Activated CD4-positive, alpha-beta T cell treated with anti-CD3 and anti-CD28 coated beads, Interleukin-2, amount 10 ng/mL, durations not matched to agents 7 days and 5 days (primary cell): ENCODE measurements at regions not wholly inside any gene's neighbourhood (a gene's known extent, or its start where the extent isn't known, plus 50 kb on each side); places are given as distances from the start of the nearest gene placed in this dataset.
"Not testable (repeated sequence)": the region's sequence is repeated elsewhere in the genome, so short reads cannot be mapped to it uniquely, and the experiment has no call there.

Experiments used
- CTCF ChIA-PET: fragments of 350-600 bp; sonication (Branson Sonifier 250); formaldehyde crosslinking; loops from one replicate; lab custom pipeline; 2021; ENCODE audit warnings: antibody characterized with exemption; lab: Charles Lee
- POLR2A ChIA-PET: fragments of 350-600 bp; sonication (Branson Sonifier 250); formaldehyde crosslinking; loops from one replicate; lab custom pipeline; 2021; ENCODE audit warnings: antibody characterized with exemption; lab: Charles Lee
- DNase-seq: peaks from one replicate; pipeline ENCODE4 v3.0.0-alpha.2; 2020
- H3K27ac Mint-ChIP-seq: one replicate; pipeline ENCODE4 v1.8.0; 2021; ENCODE audit warnings: mild to moderate bottlenecking, moderate library complexity, mixed read lengths
- H3K27me3 Mint-ChIP-seq: one replicate; pipeline ENCODE4 v1.8.0; 2021; ENCODE audit warnings: mixed read lengths
- H3K36me3 Mint-ChIP-seq: one replicate; pipeline ENCODE4 v1.8.0; 2021; ENCODE audit warnings: low read depth, mixed read lengths
- H3K4me1 Mint-ChIP-seq: one replicate; pipeline ENCODE4 v1.8.0; 2021; ENCODE audit warnings: mixed read lengths
- H3K4me3 Mint-ChIP-seq: one replicate; pipeline ENCODE4 v1.8.0; 2021; ENCODE audit warnings: mild to moderate bottlenecking, moderate library complexity, mixed read lengths
- H3K9me3 Mint-ChIP-seq: one replicate; pipeline ENCODE4 v1.8.0; 2021; ENCODE audit warnings: mixed read lengths

- Mint-ChIP-seq H3K9me3 (peaks cover 18% of the 10 kb centered on the region), H3K27ac (no peak overlapping the region), H3K27me3 (no peaks in the 10 kb centered on the region), H3K4me3 (no peak overlapping the region), H3K36me3 (no peaks in the 10 kb centered on the region), H3K4me1 (no peaks in the 10 kb centered on the region)
- no peak for DNase-seq
- POLR2A ChIA-PET, result no interaction called here
- CTCF ChIA-PET, result no interaction called here
These were observed 1320.1 kb upstream of the MIR17HG start for GRCh38 chr13:90027409-90027808.

DNA sequence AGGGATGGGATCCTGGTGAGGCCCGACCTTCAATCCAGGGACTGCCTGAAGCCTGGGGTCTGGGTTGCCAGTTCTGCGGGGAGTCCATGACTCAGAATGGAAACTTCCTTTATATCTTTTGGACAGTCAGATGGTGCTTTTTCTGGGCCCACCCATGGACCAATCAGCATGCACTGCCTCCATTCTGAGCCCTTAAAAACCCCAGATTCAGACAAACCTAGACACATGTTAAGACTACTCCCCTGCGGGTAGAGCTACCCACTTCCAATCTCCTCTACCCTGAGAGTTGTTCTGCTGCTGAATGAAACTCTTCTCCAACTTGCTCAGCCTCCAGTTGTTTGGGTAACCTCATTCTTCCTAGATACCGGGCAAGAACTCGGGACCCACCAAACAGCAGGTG lies 1315.2 kb upstream of the MIR17HG start:
- no peak overlapping the region for H3K27ac Mint-ChIP-seq
- H3K4me1 Mint-ChIP-seq, result no peaks in the 10 kb centered on the region
- H3K27me3 Mint-ChIP-seq, result no peaks in the 10 kb centered on the region
- ChIA-PET CTCF (no interaction called here), POLR2A (no interaction called here)
- H3K4me3 Mint-ChIP-seq, result no peak overlapping the region
- DNase-seq, result no peak
- H3K9me3 Mint-ChIP-seq, result peaks cover 6% of the 10 kb centered on the region
- no peaks in the 10 kb centered on the region for H3K36me3 Mint-ChIP-seq

DNA sequence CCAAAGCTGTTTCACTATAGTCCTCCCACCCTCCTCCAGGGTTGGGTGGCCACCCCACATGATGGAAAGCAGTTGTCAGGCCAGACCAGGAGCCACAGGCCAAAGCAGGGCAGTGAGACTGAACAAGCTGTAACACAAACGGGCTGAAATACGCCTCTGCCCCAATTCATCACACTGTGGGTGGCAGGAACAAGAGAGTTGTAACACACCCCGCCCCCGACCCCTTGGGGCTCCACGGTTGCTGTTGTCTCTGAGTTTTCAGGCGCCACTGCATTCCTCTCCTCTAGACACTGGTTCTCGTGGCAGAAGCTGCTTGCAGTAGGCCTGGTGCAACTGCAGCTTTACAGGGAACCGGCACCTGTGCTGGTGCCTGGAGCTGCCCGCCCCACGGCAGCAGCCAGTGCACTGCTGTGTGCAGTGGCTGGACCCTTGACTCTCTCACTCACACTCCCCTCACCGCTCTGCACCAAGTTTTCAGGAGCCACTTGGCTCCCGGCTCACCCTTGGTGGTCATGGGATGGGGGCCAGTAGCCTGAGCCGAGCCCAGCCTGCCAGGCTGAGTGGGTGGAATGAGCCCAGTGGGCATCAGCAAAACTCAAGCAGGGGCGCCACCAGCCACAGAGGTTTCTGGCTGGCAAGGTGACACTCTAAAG lies 1314.5 kb upstream of the MIR17HG start:
- Mint-ChIP-seq H3K27me3 (no peaks in the 10 kb centered on the region), H3K27ac (no peak overlapping the region), H3K36me3 (no peaks in the 10 kb centered on the region), H3K4me3 (no peak overlapping the region), H3K4me1 (no peaks in the 10 kb centered on the region), H3K9me3 (peaks cover 6% of the 10 kb centered on the region)
- DNase-seq, result no peak
- ChIA-PET POLR2A (no interaction called here), CTCF (no interaction called here)

GRCh38 chr13:90039516-90039915 lies 1308.0 kb upstream of the MIR17HG start:
- Mint-ChIP-seq H3K4me1 (no peaks in the 10 kb centered on the region), H3K36me3 (no peaks in the 10 kb centered on the region), H3K27ac (no peak overlapping the region), H3K4me3 (no peak overlapping the region), H3K27me3 (no peaks in the 10 kb centered on the region), H3K9me3 (peaks cover 4% of the 10 kb centered on the region)
- ChIA-PET POLR2A (no interaction called here), CTCF (no interaction called here)
- no peak for DNase-seq

GRCh38 chr13:90047600-90047999 lies 1299.9 kb upstream of the MIR17HG start:
- H3K27ac Mint-ChIP-seq, result no peak overlapping the region
- no peaks in the 10 kb centered on the region for H3K27me3 Mint-ChIP-seq
- H3K9me3 Mint-ChIP-seq, result peaks cover 13% of the 10 kb centered on the region
- no peaks in the 10 kb centered on the region for H3K36me3 Mint-ChIP-seq
- no peak for DNase-seq
- CTCF ChIA-PET, result no interaction called here
- POLR2A ChIA-PET, result no interaction called here
- H3K4me1 Mint-ChIP-seq, result no peaks in the 10 kb centered on the region
- H3K4me3 Mint-ChIP-seq, result no peak overlapping the region

GRCh38 chr13:90049989-90050671 lies 1297.4 kb upstream of the MIR17HG start:
- DNase-seq, result no peak
- H3K36me3 Mint-ChIP-seq, result no peaks in the 10 kb centered on the region

DNA sequence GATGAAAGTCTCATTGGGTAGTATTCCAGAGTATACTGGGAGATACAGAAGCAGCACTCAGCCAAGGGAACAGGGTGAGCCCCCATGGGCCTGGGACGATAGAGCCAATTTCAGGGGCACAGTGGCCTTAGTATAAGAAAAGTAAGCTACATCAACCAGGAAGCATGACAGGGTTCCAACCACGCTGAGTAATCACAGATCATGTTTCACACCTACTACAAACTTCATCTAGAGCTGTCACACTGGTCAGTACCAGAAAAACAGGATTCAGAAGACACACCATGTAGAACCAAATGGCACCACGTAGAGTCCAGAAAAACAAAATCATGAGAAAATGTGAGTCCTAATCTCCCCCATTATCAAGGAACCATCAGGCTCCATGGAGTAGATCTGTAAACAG lies 1292.4 kb upstream of the MIR17HG start:
- Mint-ChIP-seq H3K4me1 (no peaks in the 10 kb centered on the region), H3K9me3 (no peaks in the 10 kb centered on the region), H3K27ac (no peak overlapping the region), H3K27me3 (no peaks in the 10 kb centered on the region), H3K36me3 (no peaks in the 10 kb centered on the region), H3K4me3 (no peak overlapping the region)
- CTCF ChIA-PET, result no interaction called here
- no peak for DNase-seq
- POLR2A ChIA-PET, result no interaction called here

More at GRCh38 chr13:90049989-90050671, 1297.4 kb upstream of the MIR17HG start:
- no peaks in the 10 kb centered on the region for H3K27me3 Mint-ChIP-seq
- H3K4me1 Mint-ChIP-seq, result no peaks in the 10 kb centered on the region
- ChIA-PET POLR2A (no interaction called here), CTCF (no interaction called here)
- H3K9me3 Mint-ChIP-seq, result peaks cover 13% of the 10 kb centered on the region
- no peak overlapping the region for H3K27ac Mint-ChIP-seq
- H3K4me3 Mint-ChIP-seq, result no peak overlapping the region

DNA sequence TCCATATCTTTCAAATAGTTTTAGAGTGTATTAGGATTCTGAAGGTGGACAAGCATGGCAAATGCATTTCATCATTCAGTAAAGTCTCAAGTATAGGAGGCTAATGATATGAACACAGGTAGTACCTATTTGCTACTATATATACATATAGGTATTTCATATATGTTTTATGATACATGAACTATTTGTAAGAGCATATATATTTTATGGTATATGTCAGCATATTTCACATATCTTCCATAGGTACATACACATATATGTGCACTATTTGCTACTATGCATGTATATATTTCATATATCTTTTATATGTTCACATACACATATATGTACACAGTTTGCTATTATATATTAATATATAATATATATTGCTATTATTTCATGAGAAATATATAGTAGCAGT lies 1291.7 kb upstream of the MIR17HG start:
- H3K4me3 Mint-ChIP-seq, result no peak overlapping the region

GRCh38 chr13:90064226-90064625 lies 1283.3 kb upstream of the MIR17HG start:
- H3K9me3 Mint-ChIP-seq, CTCF ChIA-PET, H3K36me3 Mint-ChIP-seq: not testable (repeated sequence)

More for the DNA sequence above, 1291.7 kb upstream of the MIR17HG start:
- Mint-ChIP-seq H3K36me3 (no peaks in the 10 kb centered on the region), H3K27me3 (no peaks in the 10 kb centered on the region), H3K27ac (no peak overlapping the region), H3K9me3 (no peaks in the 10 kb centered on the region), H3K4me1 (no peaks in the 10 kb centered on the region)
- DNase-seq, result no peak
- ChIA-PET POLR2A (no interaction called here), CTCF (no interaction called here)

GRCh38 chr13:90068658-90069057 lies 1278.8 kb upstream of the MIR17HG start:
- CTCF ChIA-PET, result no interaction called here
- no peaks in the 10 kb centered on the region for H3K27me3 Mint-ChIP-seq

More at GRCh38 chr13:90064226-90064625, 1283.3 kb upstream of the MIR17HG start:
- H3K4me3 Mint-ChIP-seq, POLR2A ChIA-PET, H3K4me1 Mint-ChIP-seq, DNase-seq, H3K27ac Mint-ChIP-seq, H3K27me3 Mint-ChIP-seq: not testable (repeated sequence)

GRCh38 chr13:90070362-90070761 lies 1277.1 kb upstream of the MIR17HG start:
- Mint-ChIP-seq H3K4me1 (no peaks in the 10 kb centered on the region), H3K4me3 (no peak overlapping the region), H3K27me3 (no peaks in the 10 kb centered on the region), H3K36me3 (no peaks in the 10 kb centered on the region), H3K9me3 (peaks cover 2% of the 10 kb centered on the region), H3K27ac (no peak overlapping the region)
- ChIA-PET CTCF (no interaction called here), POLR2A (no interaction called here)
- DNase-seq, result no peak

More at GRCh38 chr13:90068658-90069057, 1278.8 kb upstream of the MIR17HG start:
- H3K4me3 Mint-ChIP-seq, result no peak overlapping the region
- H3K36me3 Mint-ChIP-seq, result no peaks in the 10 kb centered on the region
- peaks cover 2% of the 10 kb centered on the region for H3K9me3 Mint-ChIP-seq
- POLR2A ChIA-PET, result no interaction called here
- no peak overlapping the region for H3K27ac Mint-ChIP-seq
- H3K4me1 Mint-ChIP-seq, result no peaks in the 10 kb centered on the region
- no peak for DNase-seq

GRCh38 chr13:90070837-90071525 lies 1276.5 kb upstream of the MIR17HG start:
- Mint-ChIP-seq H3K4me1 (no peaks in the 10 kb centered on the region), H3K4me3 (no peak overlapping the region), H3K9me3 (peaks cover 2% of the 10 kb centered on the region), H3K27me3 (no peaks in the 10 kb centered on the region), H3K27ac (no peak overlapping the region), H3K36me3 (no peaks in the 10 kb centered on the region)
- CTCF ChIA-PET, result no interaction called here
- DNase-seq, result no peak
- POLR2A ChIA-PET, result no interaction called here

GRCh38 chr13:90084684-90085290 lies 1262.7 kb upstream of the MIR17HG start:
- Mint-ChIP-seq H3K27me3 (no peaks in the 10 kb centered on the region), H3K27ac (no peak overlapping the region), H3K4me3 (no peak overlapping the region), H3K4me1 (no peaks in the 10 kb centered on the region), H3K9me3 (peaks cover 13% of the 10 kb centered on the region), H3K36me3 (no peaks in the 10 kb centered on the region)
- CTCF ChIA-PET, result no interaction called here
- DNase-seq, result no peak
- POLR2A ChIA-PET, result no interaction called here
